Small intestine (tissue), 7 donors: ENCODE measurements at regions not wholly inside any gene's neighbourhood (a gene's known extent, or its start where the extent isn't known, plus 50 kb on each side); places are given as distances from the start of the nearest gene placed in this dataset.
"Not testable (repeated sequence)": the region's sequence is repeated elsewhere in the genome, so short reads cannot be mapped to it uniquely, and the experiment has no call there.

Source experiments
- DNase-seq, 2 donors: peaks; one replicate each; pipeline versions ENCODE4 v3.0.0 to v3.0.0-alpha.2; 2013
- FAIRE-seq: peaks from 2 replicates; lab custom pipeline; 2012; peaks lifted over from hg19 to GRCh38; lab: Jason Lieb, UNC
- H3K27ac ChIP-seq, 3 donors: one replicate each; pipeline ENCODE4 v1.5.1; 2013; ENCODE audit warnings: low read length in 2 of 3, mild to moderate bottlenecking in 2 of 3, control low read depth in 1 of 3, inconsistent platforms in 1 of 3, low read depth in 1 of 3, moderate library complexity in 1 of 3
- H3K27me3 ChIP-seq, 3 donors: one replicate each; pipeline ENCODE4 v1.6.1; 2013; ENCODE audit warnings: low read length in 3 of 3, inconsistent platforms in 1 of 3; ENCODE audit not compliant: control insufficient read depth in 3 of 3, insufficient read depth in 3 of 3
- H3K36me3 ChIP-seq, 3 donors: one replicate each; pipeline ENCODE4 v1.6.1; 2013; ENCODE audit warnings: low read length in 3 of 3, inconsistent platforms in 1 of 3, low read depth in 1 of 3, mild to moderate bottlenecking in 1 of 3, moderate library complexity in 1 of 3; ENCODE audit not compliant: control insufficient read depth in 3 of 3, insufficient read depth in 2 of 3
- H3K4me1 ChIP-seq, 3 donors: one replicate each; pipeline ENCODE4 v1.6.1; 2013; ENCODE audit warnings: low read length in 2 of 3, inconsistent platforms in 1 of 3, low read depth in 1 of 3, mild to moderate bottlenecking in 1 of 3, moderate library complexity in 1 of 3; ENCODE audit not compliant: control insufficient read depth in 3 of 3, insufficient read depth in 2 of 3
- H3K4me3 ChIP-seq, 3 donors: one replicate each; pipeline ENCODE4 v1.5.1; 2013; ENCODE audit warnings: low read length in 3 of 3, control low read depth in 1 of 3, inconsistent platforms in 1 of 3, low read depth in 1 of 3, mild to moderate bottlenecking in 1 of 3, moderate library complexity in 1 of 3
- H3K9me3 ChIP-seq, 2 donors: one replicate each; pipeline ENCODE4 v1.6.1; 2013; ENCODE audit warnings: low read depth in 1 of 2, low read length in 1 of 2; ENCODE audit not compliant: control insufficient read depth in 2 of 2, insufficient read depth in 1 of 2
- whole genome bisulfite sequencing, 3 donors: extraction: QIAGEN DNeasy Blood & Tissue Kit; methylation state at CpG; one replicate each; pipeline ENCODE4 v1.1.7; 2013; 5-methylcytosine and 5-hydroxymethylcytosine counted together
- donor health status: healthy with polysubstance abuse.
- donor health status: control.
- donor health status: control.
- donor health status: Bipolar disorder and iron deficiency.
- donor health status: healthy.

- no peak overlapping the region for H3K4me3 ChIP-seq
- no peak overlapping the region for H3K27ac ChIP-seq
- whole genome bisulfite sequencing, 3 donors: 88 to 94% (median 92%) methylated on average over 3 of the region's 3 CpGs
- no peaks in the 10 kb centered on the region for H3K4me1 ChIP-seq
- FAIRE-seq (no peak), DNase-seq (no peak)
- H3K9me3 ChIP-seq: no peaks in the 10 kb centered on the region
- no peaks in the 10 kb centered on the region for H3K36me3 ChIP-seq
- no peaks in the 10 kb centered on the region for H3K27me3 ChIP-seq
These were observed 103.0 kb downstream of the MTERF1 start for GRCh38 chr7:91777522-91777921.

GRCh38 chr7:91778416-91778815 is 102.1 kb downstream of the MTERF1 start:
- 14 to 73% (median 39%) methylated on average over 1 of the region's 1 CpG for WGBS, 3 donors
- DNase-seq (no peak), FAIRE-seq (no peak)
- Histone ChIP-seq H3K27me3 (no peaks in the 10 kb centered on the region), H3K4me1 (no peaks in the 10 kb centered on the region), H3K4me3 (no peak overlapping the region), H3K27ac (no peak overlapping the region), H3K9me3 (no peaks in the 10 kb centered on the region), H3K36me3 (no peaks in the 10 kb centered on the region)

GRCh38 chr7:91780521-91780920 is 100.0 kb downstream of the MTERF1 start:
- no peaks in the 10 kb centered on the region for H3K36me3 ChIP-seq
- H3K27me3 ChIP-seq: no peaks in the 10 kb centered on the region
- no peak for DNase-seq
- no peak overlapping the region for H3K27ac ChIP-seq
- 82 to 86% (median 85%) methylated on average over 5 of the region's 5 CpGs for WGBS, 3 donors
- H3K4me1 ChIP-seq: no peaks in the 10 kb centered on the region
- no peaks in the 10 kb centered on the region for H3K9me3 ChIP-seq
- no peak for FAIRE-seq
- H3K4me3 ChIP-seq: no peak overlapping the region

GRCh38 chr7:91784469-91784868 is 96.0 kb downstream of the MTERF1 start:
- H3K27me3 ChIP-seq: no peaks in the 10 kb centered on the region
- H3K27ac ChIP-seq: no peak overlapping the region
- no peaks in the 10 kb centered on the region for H3K9me3 ChIP-seq
- peak; percentile 39 for FAIRE-seq
- no peak overlapping the region for H3K4me3 ChIP-seq
- DNase-seq: peak; percentile 20 to 27
- no peaks in the 10 kb centered on the region for H3K4me1 ChIP-seq
- 34 to 46% (median 35%) methylated on average over 3 of the region's 3 CpGs for WGBS, 3 donors
- no peaks in the 10 kb centered on the region for H3K36me3 ChIP-seq

GRCh38 chr7:91787931-91788330 is 92.6 kb downstream of the MTERF1 start:
- no peak for DNase-seq
- no peak overlapping the region for H3K4me3 ChIP-seq
- H3K4me1 ChIP-seq: no peaks in the 10 kb centered on the region
- no peak overlapping the region for H3K27ac ChIP-seq
- no peaks in the 10 kb centered on the region for H3K27me3 ChIP-seq
- FAIRE-seq: no peak
- peaks cover 0 to 9% of the 10 kb centered on the region in 2 donors for H3K9me3 ChIP-seq
- no peaks in the 10 kb centered on the region for H3K36me3 ChIP-seq
- WGBS, 3 donors: 57 to 62% (median 61%) methylated on average over 2 of the region's 2 CpGs

GRCh38 chr7:91789086-91789485 is 91.4 kb downstream of the MTERF1 start:
- Histone ChIP-seq H3K4me1 (no peaks in the 10 kb centered on the region), H3K9me3 (peaks cover 0 to 9% of the 10 kb centered on the region in 2 donors), H3K4me3 (no peak overlapping the region), H3K27me3 (no peaks in the 10 kb centered on the region), H3K36me3 (no peaks in the 10 kb centered on the region), H3K27ac (no peak overlapping the region)
- DNase-seq: no peak
- WGBS, 3 donors: 77 to 91% (median 87%) methylated on average over 2 of the region's 2 CpGs
- no peak for FAIRE-seq

- DNase-seq (no peak), FAIRE-seq (no peak)
- no peaks in the 10 kb centered on the region for H3K36me3 ChIP-seq
- H3K9me3 ChIP-seq: peaks cover 0 to 9% of the 10 kb centered on the region in 2 donors
- WGBS, 3 donors: 18 to 68% (median 40%) methylated on average over 1 of the region's 1 CpG
- no peak overlapping the region for H3K27ac ChIP-seq
- no peak overlapping the region for H3K4me3 ChIP-seq
- no peaks in the 10 kb centered on the region for H3K27me3 ChIP-seq
- no peaks in the 10 kb centered on the region for H3K4me1 ChIP-seq
These were observed 90.9 kb downstream of the MTERF1 start for GRCh38 chr7:91789558-91789957.

- not testable (repeated sequence) for H3K27ac ChIP-seq, H3K9me3 ChIP-seq, FAIRE-seq, H3K36me3 ChIP-seq, H3K4me3 ChIP-seq, H3K4me1 ChIP-seq, H3K27me3 ChIP-seq, DNase-seq
- WGBS, 3 donors: 93 to 95% (median 94%) methylated on average over 10 of the region's 10 CpGs
These were observed 89.9 kb downstream of the MTERF1 start for GRCh38 chr7:91790646-91791045.

GRCh38 chr7:91796122-91796521 is 84.4 kb downstream of the MTERF1 start:
- Histone ChIP-seq H3K4me1 (no peaks in the 10 kb centered on the region), H3K27ac (no peak overlapping the region), H3K27me3 (no peaks in the 10 kb centered on the region), H3K36me3 (no peaks in the 10 kb centered on the region), H3K4me3 (no peak overlapping the region), H3K9me3 (peaks cover 0 to under 1% of the 10 kb centered on the region in 2 donors)
- DNase-seq: no peak
- 52 to 74% (median 59%) methylated on average over 3 of the region's 3 CpGs for WGBS, 3 donors
- no peak for FAIRE-seq
